PC-9 (cell line): ENCODE measurements at regions not wholly inside any gene's neighbourhood (a gene's known extent, or its start where the extent isn't known, plus 50 kb on each side); places are given as distances from the start of the nearest gene placed in this dataset.

Experiments
- BruUV-seq: library from RNA; stranded (reverse); fragments of 400-500 nt; replicated peaks from 2 replicates; lab custom pipeline; 2021; lab: Mats Ljungman, UMichigan
- CTCF ChIA-PET: fragments of 300-600 bp; sonication (Branson Sonifier 250); formaldehyde crosslinking; loops from one replicate; lab custom pipeline; 2022; ENCODE audit warnings: antibody characterized with exemption; lab: Charles Lee
- POLR2A ChIA-PET: fragments of 300-600 bp; sonication (Branson Sonifier 250); formaldehyde crosslinking; loops from one replicate; lab custom pipeline; 2022; ENCODE audit warnings: antibody characterized with exemption; ENCODE audit not compliant: unreplicated experiment; lab: Charles Lee
- DNase-seq, 2 experiments: peaks; one replicate each; pipeline versions ENCODE4 v3.0.0 to v3.0.0-alpha.2; 2015 to 2022; ENCODE audit warnings: mixed read lengths in 1 of 2
- H2AFZ ChIP-seq: fragments of 200-600 bp; sonication (generic); 2 replicates; pipeline ENCODE4 v1.8.1; 2017; ENCODE audit warnings: antibody characterized with exemption
- H3F3A ChIP-seq: fragments of 200-600 bp; sonication (generic); 2 replicates; pipeline ENCODE4 v1.8.1; 2017; ENCODE audit warnings: antibody characterized with exemption, mild to moderate bottlenecking, low read depth; ENCODE audit not compliant: insufficient read depth
- H3K27ac ChIP-seq: fragments of 200-600 bp; sonication (generic); 2 replicates; pipeline ENCODE4 v1.6.1; 2016; ENCODE audit warnings: mixed run types
- H3K27me3 ChIP-seq: fragments of 200-600 bp; sonication (generic); 2 replicates; pipeline ENCODE4 v1.6.1; 2016; ENCODE audit warnings: low read depth, mixed run types; ENCODE audit not compliant: insufficient read depth
- H3K36me3 ChIP-seq: fragments of 200-600 bp; sonication (generic); 2 replicates; pipeline ENCODE4 v1.6.1; 2016; ENCODE audit warnings: low read depth, mixed run types
- H3K4me1 ChIP-seq: fragments of 200-600 bp; sonication (generic); replicated peaks from 2 replicates; pipeline ENCODE4 v1.6.1; 2016; ENCODE audit warnings: mixed run types; ENCODE audit not compliant: insufficient read depth
- H3K4me2 ChIP-seq: fragments of 200-600 bp; sonication (generic); 2 replicates; pipeline ENCODE4 v1.6.1; 2017; ENCODE audit warnings: mixed run types
- H3K4me3 ChIP-seq: fragments of 200-600 bp; sonication (generic); 2 replicates; pipeline ENCODE4 v1.6.1; 2016; ENCODE audit warnings: mixed run types
- H3K79me2 ChIP-seq: fragments of 200-600 bp; sonication (generic); 2 replicates; pipeline ENCODE4 v1.6.1; 2017; ENCODE audit warnings: low read depth, mixed run types
- H3K9me2 ChIP-seq: fragments of 200-600 bp; sonication (generic); 2 replicates; pipeline ENCODE4 v1.8.1; 2017; ENCODE audit warnings: mild to moderate bottlenecking; ENCODE audit not compliant: insufficient read depth
- H3K9me3 ChIP-seq: fragments of 200-600 bp; sonication (generic); 2 replicates; pipeline ENCODE4 v1.8.1; 2016; ENCODE audit warnings: low read depth; ENCODE audit not compliant: insufficient read depth
- H4K20me1 ChIP-seq: fragments of 200-600 bp; sonication (generic); 2 replicates; pipeline ENCODE4 v1.8.1; 2017; ENCODE audit not compliant: insufficient read depth
- CTCF ChIP-seq: fragments of 200-600 bp; sonication (generic); conservative IDR thresholded peaks from 2 replicates; pipeline ENCODE4 v1.6.1; 2017; ENCODE audit warnings: mixed run types, antibody characterized with exemption, mild to moderate bottlenecking, moderate library complexity
- EZH2 ChIP-seq: fragments of 200-600 bp; sonication (generic); IDR thresholded peaks from 2 replicates; pipeline ENCODE4 v1.8.0; 2017; ENCODE audit warnings: antibody characterized with exemption, low read depth
- intact Hi-C: fragments of 100-400 bp; cut with micrococcal nuclease; formaldehyde crosslinking; loops from one replicate; pipeline ENCODE4 v1.10.0; 2022; ENCODE audit not compliant: unreplicated experiment

GRCh38 chr16:35492225-35492624 lies 2032.8 kb downstream of the TP53TG3F start:
- H3K36me3 ChIP-seq, result no peaks in the 10 kb centered on the region
- BruUV-seq, result no TSS peak
- H3K27ac ChIP-seq, result no peak overlapping the region
- no peaks in the 10 kb centered on the region for H4K20me1 ChIP-seq
- no peaks in the 10 kb centered on the region for H3F3A ChIP-seq
- H3K4me2 ChIP-seq, result peak overlapping the region; percentile 20; the same call in 1 of the 2 replicates
- DNase-seq, result peak in 1 of 2 experiments; percentile 9
- POLR2A ChIA-PET, result no interaction called here
- CTCF ChIA-PET, result no interaction called here
- intact Hi-C loops, result no loop called here
- H3K79me2 ChIP-seq, result no peaks in the 10 kb centered on the region
- TF ChIP-seq CTCF (peak; percentile 29; the same call in 1 of the 2 replicates), EZH2 (no peak)
- no peaks in the 10 kb centered on the region for H3K9me3 ChIP-seq
- H2AFZ ChIP-seq, result no peak overlapping the region
- H3K9me2 ChIP-seq, result no peaks in the 10 kb centered on the region
- no peak overlapping the region for H3K4me3 ChIP-seq
- no peaks in the 10 kb centered on the region for H3K4me1 ChIP-seq
- H3K27me3 ChIP-seq, result 0 out of 2 replicates have a peak, but pooled peaks cover 5% of the 10 kb centered on the region

DNA sequence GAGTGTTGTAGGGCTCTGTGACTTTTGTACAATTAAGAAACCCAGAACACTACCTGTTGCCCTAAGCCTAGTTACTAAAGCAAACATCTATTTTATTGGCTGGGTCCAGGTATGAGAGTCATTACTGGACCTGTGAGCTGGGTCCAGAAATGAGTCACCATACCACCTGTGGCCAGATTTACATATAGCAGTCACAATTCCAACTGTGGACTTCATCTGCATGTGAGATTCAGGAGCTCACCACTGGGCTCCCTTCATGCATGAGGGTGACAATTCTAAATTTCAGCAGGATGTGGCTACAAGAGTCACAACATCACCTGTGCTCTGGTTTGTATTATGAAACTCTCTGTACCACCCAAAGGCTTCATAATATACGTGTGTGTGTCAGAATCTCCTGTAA lies 2038.0 kb downstream of the TP53TG3F start:
- peaks cover 25% of the 10 kb centered on the region for H3K27me3 ChIP-seq
- no peak overlapping the region for H3K4me2 ChIP-seq
- no peaks in the 10 kb centered on the region for H3F3A ChIP-seq
- no peak overlapping the region for H2AFZ ChIP-seq
- no peaks in the 10 kb centered on the region for H3K9me2 ChIP-seq
- POLR2A ChIA-PET, result no interaction called here
- no peak overlapping the region for H3K27ac ChIP-seq
- CTCF ChIA-PET, result no interaction called here
- TF ChIP-seq CTCF (no peak), EZH2 (no peak)
- H3K4me1 ChIP-seq, result no peaks in the 10 kb centered on the region
- no peaks in the 10 kb centered on the region for H3K9me3 ChIP-seq
- no TSS peak for BruUV-seq
- intact Hi-C loops, result no loop called here
- no peaks in the 10 kb centered on the region for H4K20me1 ChIP-seq
- H3K4me3 ChIP-seq, result no peak overlapping the region
- no peaks in the 10 kb centered on the region for H3K36me3 ChIP-seq
- DNase-seq, result no peak
- H3K79me2 ChIP-seq, result no peaks in the 10 kb centered on the region

GRCh38 chr16:35506018-35506897 lies 2046.8 kb downstream of the TP53TG3F start:
- no peaks in the 10 kb centered on the region for H3K36me3 ChIP-seq
- no peak overlapping the region for H3K27ac ChIP-seq
- H2AFZ ChIP-seq, result no peak overlapping the region
- POLR2A ChIA-PET, result no interaction called here
- H4K20me1 ChIP-seq, result no peaks in the 10 kb centered on the region
- H3F3A ChIP-seq, result no peaks in the 10 kb centered on the region
- intact Hi-C loops, result no loop called here
- TF ChIP-seq CTCF (no peak), EZH2 (no peak)
- no peaks in the 10 kb centered on the region for H3K9me3 ChIP-seq
- no peaks in the 10 kb centered on the region for H3K4me1 ChIP-seq
- H3K4me3 ChIP-seq, result no peak overlapping the region
- CTCF ChIA-PET, result no interaction called here
- H3K27me3 ChIP-seq, result peaks cover 13% of the 10 kb centered on the region
- BruUV-seq, result no TSS peak
- no peaks in the 10 kb centered on the region for H3K79me2 ChIP-seq
- H3K4me2 ChIP-seq, result no peak overlapping the region
- DNase-seq, result no peak
- no peaks in the 10 kb centered on the region for H3K9me2 ChIP-seq
